NCI-H2196 (cell line): ENCODE measurements at regions not wholly inside any gene's neighbourhood (a gene's known extent, or its start where the extent isn't known, plus 50 kb on each side); places are given as distances from the start of the nearest gene placed in this dataset.
A peak's percentile ranks its signal among the peaks of the same experiment; 100 is the strongest.

Experiments used
- DNase-seq: peaks from one replicate; lab custom pipeline; 2025; ENCODE audit not compliant: unreplicated experiment; lab: John Stamatoyannopoulos, UW

DNA sequence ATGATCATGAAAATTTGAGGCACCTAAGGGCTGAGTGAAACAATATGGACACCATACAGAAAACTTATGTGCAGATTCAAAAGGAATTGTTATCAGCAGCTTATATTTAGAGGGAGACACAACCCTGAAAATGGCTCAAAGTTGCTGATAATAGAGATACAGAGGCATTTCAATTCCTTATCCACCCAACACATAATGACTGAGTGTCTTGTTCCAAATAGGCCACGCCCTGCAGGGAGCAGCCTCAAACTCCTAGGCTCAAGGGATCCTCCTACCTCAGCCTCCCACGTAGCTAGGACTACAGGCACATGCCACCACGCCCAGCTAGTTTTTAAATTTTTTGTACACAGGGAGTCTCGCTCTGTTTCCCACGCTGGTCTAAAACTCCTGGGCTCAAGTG, 79.0 kb downstream of the LBH start:
- DNase-seq: no peak

DNA sequence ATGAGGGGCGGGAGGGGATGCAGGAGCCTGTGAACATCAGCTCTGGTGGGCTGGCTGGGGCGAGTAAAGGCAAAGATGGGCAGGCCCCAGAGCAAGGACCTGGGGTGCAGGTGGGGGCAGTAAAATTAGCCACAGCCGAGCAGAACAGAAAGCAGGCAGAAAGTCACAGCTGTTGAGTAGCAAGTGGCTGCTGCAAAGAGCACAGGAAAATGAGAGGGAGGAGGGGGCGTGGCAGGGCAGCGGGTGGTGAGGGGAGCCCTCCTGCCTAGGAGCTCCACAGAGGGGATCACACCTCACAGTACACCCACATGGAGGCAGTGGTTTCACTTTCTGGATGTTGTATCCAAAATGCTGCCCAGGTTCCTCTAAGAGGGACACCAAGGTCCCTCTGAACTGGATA, 79.6 kb downstream of the LBH start:
- DNase-seq: no peak

DNA sequence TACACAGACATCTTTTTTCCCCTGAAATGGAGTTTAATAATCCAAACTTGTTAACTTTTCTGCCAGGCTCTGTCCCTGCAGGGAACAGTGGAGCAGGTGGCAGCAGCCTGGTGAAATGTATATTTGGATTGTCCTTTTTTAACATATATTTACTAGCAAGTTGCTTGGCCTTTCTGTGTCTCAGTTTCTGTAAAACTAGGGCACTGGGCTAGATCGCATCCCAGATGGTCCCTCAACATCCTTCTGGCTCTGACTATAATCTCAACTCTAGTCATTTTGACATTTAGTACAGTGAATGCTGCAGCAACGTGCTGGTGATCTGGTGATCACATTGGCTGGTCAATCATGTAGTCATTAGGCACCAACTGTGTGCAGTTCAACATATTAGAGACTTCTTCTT, 80.4 kb downstream of the LBH start:
- DNase-seq: no peak

DNA sequence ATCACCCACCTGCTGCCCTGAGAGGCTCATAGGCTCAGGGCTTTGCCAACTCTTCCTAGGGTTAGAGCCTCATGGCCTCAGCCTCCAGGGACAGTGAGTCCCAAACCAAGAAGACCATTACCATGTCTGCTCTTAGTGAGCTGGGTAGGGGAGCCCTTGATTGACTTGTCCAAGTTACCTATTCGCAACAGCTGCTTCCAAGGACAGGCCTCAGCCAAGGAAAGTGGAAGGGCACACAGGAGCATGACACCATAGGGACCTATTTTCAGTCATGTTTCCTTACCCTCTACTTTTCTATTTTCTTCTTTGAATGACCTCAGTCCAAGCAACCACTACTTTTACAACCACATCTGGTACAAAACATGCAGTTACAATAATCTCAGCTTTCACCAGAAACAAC, 81.6 kb downstream of the LBH start:
- no peak for DNase-seq

DNA sequence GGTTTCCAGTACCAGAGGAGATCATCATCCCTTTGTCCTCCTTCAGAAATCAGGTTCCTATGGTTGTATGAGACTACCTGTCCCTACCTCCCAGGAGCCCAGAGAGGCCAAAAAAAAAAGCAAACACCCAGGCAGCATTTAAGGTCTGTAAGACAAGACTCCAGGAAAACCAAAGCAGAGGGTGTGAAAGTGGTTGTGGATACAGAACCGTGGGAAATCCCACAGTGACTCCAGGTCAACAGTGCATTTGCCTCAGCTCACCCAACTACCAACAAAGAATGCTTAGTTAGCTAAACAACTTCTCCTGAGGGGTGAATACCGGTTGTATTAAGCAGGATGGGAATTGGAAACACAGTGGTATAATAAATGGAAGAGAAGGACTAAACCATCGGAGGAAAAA, 83.6 kb downstream of the LBH start:
- no peak for DNase-seq

DNA sequence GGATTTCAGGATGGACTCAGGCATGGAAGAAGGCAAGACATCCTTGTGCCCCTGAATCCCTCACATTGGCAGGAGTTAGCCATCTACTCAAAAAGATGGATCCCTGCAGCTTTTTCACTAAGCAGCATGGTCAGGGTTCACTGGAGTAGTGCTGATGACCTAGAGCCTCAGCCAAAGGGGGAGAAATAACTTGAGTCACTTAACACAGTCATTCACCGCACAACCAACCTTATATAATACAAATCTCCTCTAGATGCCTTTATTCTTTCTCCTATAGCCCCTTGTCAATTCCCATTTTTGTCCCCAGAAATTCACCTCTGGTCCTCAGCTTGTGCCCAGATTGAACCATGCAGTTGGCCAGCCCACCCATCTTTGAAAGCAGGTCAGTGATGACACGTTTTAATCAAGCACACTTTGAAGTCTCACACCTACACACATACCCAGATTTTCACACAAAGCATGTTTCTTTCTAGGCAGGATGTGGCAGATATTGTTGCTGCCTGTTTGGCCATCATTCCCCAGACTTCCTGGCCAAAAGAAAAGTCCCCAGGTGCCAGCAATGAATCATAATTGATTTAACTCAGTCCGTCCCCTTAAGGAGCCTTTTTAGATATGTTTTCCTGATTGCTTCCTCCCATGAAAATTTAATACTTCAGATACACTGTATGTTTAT, 84.2 kb downstream of the LBH start:
- no peak for DNase-seq

DNA sequence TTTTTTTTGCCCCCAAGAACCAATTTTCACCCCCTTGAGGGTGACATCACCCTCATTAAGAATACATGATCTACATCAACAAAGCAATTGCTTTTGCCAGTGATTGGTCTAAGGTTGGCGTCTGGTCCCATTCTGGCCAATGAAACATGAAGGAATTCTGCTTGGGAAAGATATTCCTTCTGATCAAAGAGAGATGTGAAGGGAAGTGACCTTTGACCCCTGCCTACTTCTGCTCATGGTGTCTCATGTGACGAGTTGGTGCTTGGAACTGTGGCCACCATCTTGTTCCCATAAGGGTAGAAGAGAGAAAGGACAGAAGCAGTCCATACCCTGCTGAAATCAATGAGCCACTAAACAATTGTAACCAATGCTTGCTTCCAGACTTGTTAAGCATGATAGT, 85.1 kb downstream of the LBH start:
- no peak for DNase-seq

DNA sequence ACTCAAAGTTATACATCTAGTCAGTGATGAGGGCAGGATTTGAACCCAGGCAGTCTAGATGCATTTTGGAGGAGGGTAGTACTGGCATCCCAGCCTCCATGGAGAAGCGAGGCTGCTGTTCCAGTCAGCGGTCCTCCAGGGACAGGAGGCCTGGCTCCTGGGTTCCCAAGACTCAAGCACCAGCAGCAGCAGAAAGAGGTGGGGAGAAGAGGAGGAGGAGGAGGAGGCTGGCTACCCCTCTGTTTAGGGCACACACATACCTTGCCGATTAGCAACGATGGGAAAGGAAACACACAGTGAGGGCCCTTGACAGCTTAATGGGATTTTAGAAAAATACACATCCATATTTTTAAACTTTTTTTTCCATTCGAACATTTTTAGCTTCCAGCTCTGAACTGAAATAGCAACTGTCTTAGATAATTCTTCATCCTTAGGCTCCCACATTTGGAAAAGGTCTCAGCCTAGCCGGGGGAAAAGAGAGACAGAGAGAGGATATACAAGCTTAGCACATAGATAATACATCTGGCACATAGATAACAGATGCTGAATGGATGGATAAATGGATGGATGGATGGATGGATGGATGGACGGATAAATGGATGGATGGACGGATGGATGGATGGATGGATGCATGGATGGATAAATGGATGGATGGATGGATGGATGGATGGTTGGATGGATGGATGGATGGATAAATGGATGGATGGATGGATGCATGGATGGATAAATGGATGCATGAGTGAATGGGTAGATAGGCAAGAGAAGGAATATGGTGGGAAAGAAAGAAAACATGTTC, 87.9 kb downstream of the LBH start:
- DNase-seq: no peak

DNA sequence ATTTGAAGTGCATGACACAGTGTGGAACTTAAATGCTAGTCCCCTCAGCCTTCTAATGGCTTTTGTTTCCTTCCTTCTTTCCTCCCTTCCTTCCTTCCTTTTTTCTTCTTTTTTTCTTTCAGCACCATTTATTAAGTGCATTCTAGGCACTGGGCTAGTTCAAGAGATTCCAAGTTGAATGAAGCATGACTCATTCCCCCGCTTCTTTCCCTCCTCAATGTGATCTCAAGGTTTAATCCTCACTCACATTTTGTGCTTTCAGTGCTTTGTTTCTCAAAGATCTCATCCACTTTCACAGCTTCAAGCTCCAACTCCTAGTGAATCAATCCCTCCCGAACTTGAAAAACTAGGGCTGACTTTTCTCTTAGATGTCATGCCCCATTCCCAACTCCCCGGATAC, 90.1 kb downstream of the LBH start:
- no peak for DNase-seq

DNA sequence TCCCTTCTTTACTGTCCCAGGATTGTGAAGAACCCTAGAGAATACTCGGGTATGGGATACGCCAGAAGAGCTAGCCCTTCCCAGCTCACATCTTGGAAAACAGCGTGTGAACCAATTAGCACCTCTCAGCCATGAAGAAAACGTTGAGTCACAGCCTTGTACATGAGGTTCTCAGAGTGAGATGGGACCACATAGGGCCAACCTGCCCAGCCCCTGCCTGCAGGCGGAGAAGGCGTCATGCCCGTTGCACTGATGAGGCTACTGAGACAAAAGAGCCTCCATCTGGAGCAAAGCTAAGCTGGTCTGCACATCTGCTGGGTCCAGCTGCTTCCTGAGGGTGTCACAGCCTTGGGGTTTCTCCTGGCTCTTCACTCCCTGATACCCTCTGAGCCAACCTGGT, 92.2 kb downstream of the LBH start:
- DNase-seq: no peak

DNA sequence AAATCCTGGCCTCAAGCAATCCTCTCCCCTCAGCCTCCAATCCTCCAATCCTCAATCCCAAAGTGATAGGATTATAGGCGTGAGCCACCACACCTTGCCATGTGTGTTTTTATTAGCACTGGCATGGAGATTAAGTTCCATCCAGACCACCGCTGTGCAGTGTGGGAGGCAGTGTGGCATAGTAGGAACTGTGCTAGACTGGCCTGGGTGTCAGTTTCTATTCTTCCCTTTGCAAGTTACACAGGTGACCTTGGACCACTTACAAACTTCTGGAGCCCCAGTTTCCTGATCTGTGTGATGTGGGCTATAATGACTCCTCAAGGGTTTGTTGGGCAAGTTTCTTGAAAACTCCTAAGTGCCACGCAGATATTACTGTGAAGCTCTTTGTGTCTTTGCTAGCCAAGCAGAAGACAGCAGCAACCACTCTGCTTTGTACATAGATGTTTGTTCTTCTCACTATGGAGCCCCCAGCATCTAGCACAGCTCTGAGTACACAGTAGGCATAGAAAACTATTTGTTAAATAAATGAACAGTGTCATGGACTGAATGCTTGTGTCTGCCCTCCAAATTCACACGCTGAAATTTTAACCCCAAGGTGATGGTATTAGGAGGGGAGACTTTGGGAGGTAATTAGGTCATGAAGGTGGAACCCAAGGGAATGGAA, 93.0 kb downstream of the LBH start:
- DNase-seq: no peak

DNA sequence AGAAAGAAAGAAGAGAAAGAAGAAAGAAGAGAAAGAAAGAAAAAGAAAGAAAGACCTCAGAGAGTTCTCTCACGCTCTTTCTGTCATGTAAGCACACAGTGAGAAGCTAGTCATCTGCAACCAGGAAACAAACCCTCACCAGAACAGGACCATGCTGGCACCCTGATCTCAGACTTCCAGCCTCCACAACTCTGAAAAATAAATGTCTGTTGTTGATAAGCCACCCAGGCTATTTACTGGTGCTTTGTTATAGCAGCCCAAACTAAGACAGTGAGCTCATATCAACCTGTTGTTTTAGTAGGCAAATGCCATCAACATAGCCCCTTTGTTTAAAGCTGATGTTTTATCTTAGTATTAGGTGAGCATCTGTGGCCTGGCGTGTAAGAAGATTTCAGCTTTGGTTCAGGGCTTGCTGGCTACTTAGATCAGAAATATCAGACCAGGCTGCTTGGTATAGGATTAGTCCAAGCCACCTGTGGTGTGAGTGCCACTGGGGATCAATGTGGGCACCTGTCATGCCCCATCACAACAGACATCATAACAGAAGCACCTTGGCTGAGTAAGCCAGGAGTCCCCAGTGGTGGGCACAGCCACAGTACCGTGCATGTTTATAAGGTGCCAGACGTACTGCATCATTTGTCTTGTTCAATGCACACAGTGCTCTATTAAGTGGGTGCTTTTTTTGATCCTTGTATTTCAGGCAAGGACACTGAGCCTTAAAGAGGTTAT, 94.4 kb downstream of the LBH start:
- no peak for DNase-seq

DNA sequence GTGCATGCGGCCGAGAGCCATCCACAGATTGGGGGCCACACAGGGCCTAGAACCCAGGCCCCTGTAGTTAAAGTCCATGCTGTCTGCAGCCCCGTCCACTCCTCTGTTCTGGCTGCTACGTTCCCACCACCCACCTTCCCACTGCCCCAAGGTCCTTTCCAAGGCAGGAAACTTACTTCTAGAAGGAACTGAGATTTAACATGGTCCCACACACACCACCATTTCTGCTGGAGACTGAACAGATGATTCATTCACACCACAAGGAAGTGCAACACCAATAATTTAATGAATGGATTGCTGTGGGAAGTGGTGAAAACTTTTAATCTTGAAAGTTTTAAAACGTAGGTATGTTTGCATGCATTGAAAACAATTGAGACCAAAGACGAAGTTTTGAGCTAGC, 95.2 kb downstream of the LBH start:
- DNase-seq: no peak

DNA sequence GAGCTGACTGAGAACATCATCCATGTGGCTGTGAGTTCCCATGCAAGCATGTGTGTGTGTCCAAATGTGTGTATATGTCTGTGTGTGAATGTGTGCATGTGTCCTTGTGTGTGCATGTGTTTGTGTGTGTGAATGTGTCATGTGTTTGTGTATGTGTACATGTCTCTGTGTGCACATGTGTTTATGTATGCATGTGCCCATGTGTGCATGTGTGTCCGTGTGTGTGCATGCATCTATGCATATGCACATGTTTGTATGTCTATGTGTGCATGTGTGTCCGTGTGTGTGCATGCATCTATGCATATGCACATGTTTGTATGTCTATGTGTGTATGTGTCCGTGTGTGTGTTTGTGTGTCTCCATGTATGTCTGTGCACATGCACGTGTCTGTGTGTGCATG, 99.7 kb downstream of the LBH start:
- no peak for DNase-seq

DNA sequence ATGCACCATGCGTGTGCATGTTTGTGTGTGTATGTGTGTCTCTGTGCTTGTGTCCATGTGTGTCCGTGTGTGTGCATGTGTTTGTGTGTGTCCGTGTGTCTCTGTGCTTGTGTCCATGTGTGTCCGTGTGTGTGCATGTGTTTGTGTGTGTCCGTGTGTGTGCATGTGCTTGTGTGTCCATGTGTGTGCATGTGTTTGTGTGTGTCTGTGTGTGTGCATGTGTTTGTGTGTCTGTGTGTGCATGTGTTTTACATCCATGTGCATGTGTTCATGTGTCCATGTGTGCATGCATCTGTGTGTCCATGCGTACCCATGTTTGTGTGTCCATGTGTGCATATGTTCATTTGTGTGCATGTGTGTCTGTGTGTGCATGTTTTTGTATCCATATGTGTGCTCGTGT, 100.5 kb downstream of the LBH start:
- no peak for DNase-seq

DNA sequence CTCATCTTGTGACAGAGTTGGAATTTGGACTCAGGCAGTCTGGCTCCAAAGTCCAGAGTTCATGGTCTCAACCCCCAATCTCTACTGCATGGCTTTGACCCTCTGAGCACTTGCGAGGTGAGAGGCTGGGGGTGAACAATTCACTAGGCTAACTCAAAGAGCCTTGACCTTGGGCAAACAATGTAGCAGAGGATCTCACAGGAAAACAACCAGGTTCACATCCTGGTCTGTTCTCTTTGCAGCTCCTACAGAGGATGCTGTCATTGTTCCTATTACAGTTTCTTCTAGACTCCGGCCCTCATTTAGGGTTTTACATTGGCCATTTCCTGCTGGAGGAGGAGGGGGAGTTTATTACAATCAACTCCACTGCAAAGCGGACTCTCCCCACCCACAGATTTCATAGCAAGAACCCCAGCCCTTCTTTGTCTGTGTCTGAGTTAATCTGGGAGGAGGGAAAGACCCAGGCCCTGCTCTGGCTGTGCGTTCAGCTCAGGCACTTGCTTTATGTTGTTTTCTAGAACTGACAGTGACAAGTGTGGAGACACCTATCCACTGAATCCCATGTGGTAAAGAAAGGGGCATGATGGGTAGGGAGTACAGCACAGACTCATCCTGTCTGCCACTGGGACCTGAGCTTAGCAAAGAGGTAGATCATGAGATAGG, 101.6 kb downstream of the LBH start:
- no peak for DNase-seq

DNA sequence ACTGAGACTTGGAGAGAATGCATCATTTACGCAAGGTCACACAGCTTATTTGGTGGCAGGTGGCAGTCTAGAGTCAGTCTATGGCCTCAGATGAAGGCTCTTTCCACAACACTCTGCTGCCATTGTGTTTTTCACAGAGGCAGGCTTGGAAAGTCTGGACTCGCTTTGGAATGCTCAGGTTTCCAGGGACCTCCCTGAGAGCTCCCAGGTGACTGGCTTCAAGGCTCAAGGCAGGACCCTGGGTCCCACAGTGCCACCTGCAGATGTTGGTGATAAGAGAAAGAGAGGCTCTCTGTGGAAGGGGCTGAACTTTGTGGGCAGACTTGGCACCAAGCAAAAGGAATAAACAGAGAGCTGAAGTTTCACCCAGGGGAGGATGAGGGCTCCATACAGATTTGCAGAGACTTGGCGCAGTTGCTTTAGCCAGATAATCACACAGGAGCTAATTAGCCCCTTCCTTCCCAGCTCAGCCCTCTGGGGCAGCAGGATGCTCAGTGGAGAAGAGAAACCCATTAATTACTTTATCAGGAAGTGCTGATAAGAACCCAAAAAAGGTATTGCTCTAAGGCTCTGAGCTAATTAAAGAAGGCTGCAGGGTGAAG, 103.5 kb downstream of the LBH start:
- DNase-seq: peak; percentile 22

DNA sequence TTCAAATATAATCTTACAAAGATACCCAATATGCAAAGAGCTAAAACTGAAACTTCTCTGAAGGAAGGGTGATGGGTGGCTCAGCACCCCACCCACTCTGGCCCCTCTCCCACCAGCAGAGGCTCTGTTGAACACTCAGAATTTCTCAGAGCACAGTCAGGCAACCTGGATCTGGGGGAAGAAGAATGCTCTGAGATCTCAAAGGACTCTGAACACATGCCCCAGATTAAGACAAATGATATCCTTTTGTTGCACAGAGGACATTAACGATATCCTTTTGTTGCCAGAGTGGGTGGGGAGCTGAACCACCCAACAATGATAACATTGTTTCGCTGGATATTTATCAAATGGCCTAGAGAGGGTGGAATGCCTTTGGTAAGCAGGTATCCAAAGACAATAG, 104.8 kb downstream of the LBH start:
- no peak for DNase-seq

DNA sequence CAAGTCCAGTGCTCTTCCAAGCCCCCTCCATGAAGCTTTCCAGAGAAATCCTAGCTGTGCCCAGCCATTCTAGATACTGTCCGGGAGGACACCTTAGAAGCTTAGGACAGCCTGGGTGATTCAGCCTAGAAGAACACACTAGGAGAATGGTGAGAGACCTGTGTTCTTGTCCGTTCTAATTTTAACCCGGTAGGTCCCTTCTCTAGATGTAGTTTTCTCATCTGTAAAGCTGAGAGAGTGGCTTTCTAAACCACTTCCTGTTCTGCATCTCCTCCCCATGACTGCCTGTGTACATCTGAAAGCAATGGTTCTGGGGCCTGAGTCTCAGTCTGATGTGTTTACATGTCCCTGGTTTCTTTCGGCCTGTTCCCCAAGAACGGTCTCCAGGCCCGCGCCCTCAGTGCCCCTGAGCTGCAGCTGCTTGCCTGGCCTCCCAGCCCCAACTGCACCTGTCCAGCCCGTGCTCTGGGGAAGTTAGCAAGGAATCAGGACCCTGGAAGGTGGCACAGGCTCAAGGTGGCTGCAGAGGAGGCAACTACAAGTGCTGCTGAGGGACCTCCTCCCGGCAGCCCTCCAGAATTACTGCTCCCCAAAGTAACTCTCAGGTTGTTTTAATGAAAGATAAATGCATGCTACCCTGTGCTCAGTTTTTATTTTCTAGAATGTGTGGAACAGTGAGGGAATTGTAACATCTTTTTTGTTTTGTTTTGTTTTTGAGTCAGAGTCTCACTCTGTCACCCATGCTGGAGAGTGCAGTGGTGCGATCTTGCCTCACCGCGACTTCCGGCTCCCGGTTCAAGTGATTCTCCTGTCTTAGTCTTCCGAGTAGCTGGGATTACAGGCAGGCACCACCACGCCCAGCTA, 105.9 kb downstream of the LBH start:
- no peak for DNase-seq

DNA sequence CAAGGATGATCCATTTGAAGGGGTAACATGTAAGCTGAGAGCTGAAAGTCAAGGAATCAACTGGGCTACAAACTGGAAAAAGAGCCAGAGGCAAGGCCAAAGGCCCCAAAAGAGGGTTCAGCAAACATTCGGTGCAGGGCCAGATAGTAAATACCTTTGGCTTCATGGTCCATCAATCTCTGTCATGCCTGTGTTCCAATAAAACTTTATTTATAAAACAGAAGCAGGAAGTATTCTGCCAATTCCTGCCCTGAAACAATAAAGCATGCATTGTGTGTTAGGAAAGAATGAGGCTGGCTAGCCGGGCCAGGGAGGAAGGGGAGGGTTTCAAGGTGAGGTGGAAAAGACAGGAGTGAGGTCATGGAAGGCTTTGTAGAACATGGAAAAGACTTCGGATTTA, 107.1 kb downstream of the LBH start:
- DNase-seq: no peak
